ENCODE measurements at regions not wholly inside any gene's neighbourhood (a gene's known extent, or its start where the extent isn't known, plus 50 kb on each side); places are given as distances from the start of the nearest gene placed in this dataset.

DNA sequence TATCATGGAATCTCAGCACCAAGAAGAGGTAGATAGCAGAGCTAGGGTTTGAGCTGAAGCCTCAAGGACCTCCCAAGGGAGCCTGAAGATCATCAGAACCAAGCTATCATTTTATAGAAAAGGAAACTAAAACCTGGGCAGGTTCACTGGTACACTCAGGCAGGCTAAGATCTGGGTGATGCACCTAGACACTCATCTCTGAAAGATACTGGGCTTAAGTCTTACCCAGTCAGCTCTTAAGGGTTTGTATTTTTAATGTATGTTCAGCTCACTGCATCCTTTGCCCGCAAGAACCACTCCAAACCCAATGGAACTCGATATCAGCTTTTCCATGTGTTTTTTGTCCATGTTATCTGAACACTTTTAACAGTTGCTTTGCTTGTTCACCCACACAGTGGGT, 78.0 kb upstream of the SLC22A16 start:
- H3K4me1 ChIP-seq, result no peaks in the 10 kb centered on the region
- H3K36me3 ChIP-seq, result no peaks in the 10 kb centered on the region
- no peak overlapping the region for H3K27ac ChIP-seq
- intact Hi-C loops (cut with DNase I; ENCODE audit: low total_unique reads) (no loop called here), in situ Hi-C loops (cut with MboI; ENCODE audit: low pct_ligation_motif_present in 1 of 4, low pct_unique_long_range_greater_than_20kb in 1 of 4, low sequenced_read_pairs in 3 of 4) (no loop called here)
- H3K9me3 ChIP-seq, result peaks cover 0 to 5% of the 10 kb centered on the region in 2 donors
- DNase-seq, result no peak
- no peaks in the 10 kb centered on the region for H3K27me3 ChIP-seq
- 88 to 93% methylated on average over 2 of the region's 2 CpGs for WGBS, 2 donors (ENCODE audit: low coverage in 1 of 2)
- TF ChIP-seq POLR2AphosphoS5 (IDR thresholded peaks at IDR 0.05), result no peak
- no peak for TF ChIP-seq POLR2A (IDR thresholded peaks at IDR 0.05)
- TF ChIP-seq, protein P1, sequence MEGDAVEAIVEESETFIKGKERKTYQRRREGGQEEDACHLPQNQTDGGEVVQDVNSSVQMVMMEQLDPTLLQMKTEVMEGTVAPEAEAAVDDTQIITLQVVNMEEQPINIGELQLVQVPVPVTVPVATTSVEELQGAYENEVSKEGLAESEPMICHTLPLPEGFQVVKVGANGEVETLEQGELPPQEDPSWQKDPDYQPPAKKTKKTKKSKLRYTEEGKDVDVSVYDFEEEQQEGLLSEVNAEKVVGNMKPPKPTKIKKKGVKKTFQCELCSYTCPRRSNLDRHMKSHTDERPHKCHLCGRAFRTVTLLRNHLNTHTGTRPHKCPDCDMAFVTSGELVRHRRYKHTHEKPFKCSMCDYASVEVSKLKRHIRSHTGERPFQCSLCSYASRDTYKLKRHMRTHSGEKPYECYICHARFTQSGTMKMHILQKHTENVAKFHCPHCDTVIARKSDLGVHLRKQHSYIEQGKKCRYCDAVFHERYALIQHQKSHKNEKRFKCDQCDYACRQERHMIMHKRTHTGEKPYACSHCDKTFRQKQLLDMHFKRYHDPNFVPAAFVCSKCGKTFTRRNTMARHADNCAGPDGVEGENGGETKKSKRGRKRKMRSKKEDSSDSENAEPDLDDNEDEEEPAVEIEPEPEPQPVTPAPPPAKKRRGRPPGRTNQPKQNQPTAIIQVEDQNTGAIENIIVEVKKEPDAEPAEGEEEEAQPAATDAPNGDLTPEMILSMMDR (IDR thresholded peaks at IDR 0.05), result no peak
- TF ChIP-seq EP300 (IDR thresholded peaks at IDR 0.05; ENCODE audit: low read depth), result no peak
- H3K4me3 ChIP-seq, result no peak overlapping the region

DNA sequence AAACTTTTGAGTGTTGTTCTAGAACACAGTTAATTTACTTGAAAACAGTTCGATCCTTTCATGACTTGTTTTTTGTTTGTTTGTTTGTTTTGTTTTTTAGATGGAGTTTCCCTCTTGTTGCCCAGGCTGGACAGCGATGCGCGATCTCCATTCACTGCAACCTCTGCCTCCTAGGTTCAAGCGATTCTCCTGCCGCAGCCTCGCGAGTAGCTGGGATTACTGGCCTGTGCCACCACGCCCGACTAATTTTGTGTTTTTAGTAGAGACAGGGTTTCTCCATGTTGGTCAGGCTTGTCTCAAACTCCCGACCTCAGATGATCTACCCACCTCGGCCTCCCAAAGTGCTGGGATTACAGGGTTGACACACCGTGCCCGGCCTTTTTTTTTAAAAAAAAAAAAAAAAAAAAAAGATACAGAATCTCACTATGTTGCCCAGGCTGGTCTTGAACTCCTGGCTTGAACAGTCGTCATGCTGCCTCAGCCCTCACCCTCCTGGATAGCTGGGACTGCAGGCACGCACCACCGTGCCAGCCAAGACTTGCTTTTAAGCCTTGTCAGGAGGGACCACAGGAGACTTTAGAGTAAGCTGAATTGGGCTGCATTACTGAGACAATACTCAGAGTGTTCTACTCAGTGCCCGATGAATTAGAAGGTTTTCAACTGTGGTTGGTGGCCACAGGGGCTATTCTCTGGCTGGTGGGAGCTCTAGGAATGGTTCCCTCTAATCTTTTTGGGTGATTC, 76.7 kb upstream of the SLC22A16 start:
- Histone ChIP-seq H3K27me3 (no peaks in the 10 kb centered on the region), H3K9me3 (peaks cover 0 to 5% of the 10 kb centered on the region in 2 donors), H3K36me3 (no peaks in the 10 kb centered on the region), H3K27ac (no peak overlapping the region), H3K4me3 (no peak overlapping the region), H3K4me1 (no peaks in the 10 kb centered on the region)
- in situ Hi-C loops (cut with MboI; ENCODE audit: low pct_ligation_motif_present in 1 of 4, low pct_unique_long_range_greater_than_20kb in 1 of 4, low sequenced_read_pairs in 3 of 4), result no loop called here
- intact Hi-C loops (cut with DNase I; ENCODE audit: low total_unique reads), result no loop called here
- 93 to 95% methylated on average over 8 to 18 of the region's 18 CpGs for WGBS, 2 donors (ENCODE audit: low coverage in 1 of 2)
- no peak for DNase-seq
- TF ChIP-seq, protein P1 (IDR thresholded peaks at IDR 0.05), result no peak
- no peak for TF ChIP-seq EP300 (IDR thresholded peaks at IDR 0.05; ENCODE audit: low read depth)
- TF ChIP-seq POLR2A (IDR thresholded peaks at IDR 0.05), result no peak
- TF ChIP-seq POLR2AphosphoS5 (IDR thresholded peaks at IDR 0.05), result no peak

DNA sequence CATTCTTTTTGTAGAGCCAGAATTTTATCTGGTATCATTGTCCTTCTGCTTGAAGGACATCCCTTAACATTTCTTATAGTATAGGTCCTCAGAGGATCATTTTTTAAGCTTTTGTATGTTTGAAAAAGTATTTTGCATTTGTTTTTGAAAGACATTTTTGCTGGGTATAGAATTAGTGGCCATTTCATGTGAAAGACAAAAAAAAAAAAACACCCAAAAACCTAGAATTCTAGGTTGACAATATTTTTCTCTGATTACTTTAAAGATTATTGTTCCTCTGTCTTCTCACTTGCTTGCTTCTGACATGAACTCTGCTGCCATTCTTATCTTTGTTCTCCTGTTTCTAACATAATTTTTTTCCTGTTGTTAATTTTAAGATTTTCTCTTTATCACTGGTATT, 75.7 kb upstream of the SLC22A16 start:
- intact Hi-C loops (cut with DNase I; ENCODE audit: low total_unique reads), result no loop called here
- Histone ChIP-seq H3K9me3 (peaks cover 0 to 5% of the 10 kb centered on the region in 2 donors), H3K4me3 (no peak overlapping the region), H3K36me3 (no peaks in the 10 kb centered on the region), H3K4me1 (no peaks in the 10 kb centered on the region), H3K27me3 (no peaks in the 10 kb centered on the region), H3K27ac (no peak overlapping the region)
- TF ChIP-seq, protein P1 (IDR thresholded peaks at IDR 0.05), result no peak
- TF ChIP-seq POLR2A (IDR thresholded peaks at IDR 0.05) (no peak), POLR2AphosphoS5 (IDR thresholded peaks at IDR 0.05) (no peak), EP300 (IDR thresholded peaks at IDR 0.05; ENCODE audit: low read depth) (no peak)
- DNase-seq, result no peak
- in situ Hi-C loops (cut with MboI; ENCODE audit: low pct_ligation_motif_present in 1 of 4, low pct_unique_long_range_greater_than_20kb in 1 of 4, low sequenced_read_pairs in 3 of 4), result no loop called here

DNA sequence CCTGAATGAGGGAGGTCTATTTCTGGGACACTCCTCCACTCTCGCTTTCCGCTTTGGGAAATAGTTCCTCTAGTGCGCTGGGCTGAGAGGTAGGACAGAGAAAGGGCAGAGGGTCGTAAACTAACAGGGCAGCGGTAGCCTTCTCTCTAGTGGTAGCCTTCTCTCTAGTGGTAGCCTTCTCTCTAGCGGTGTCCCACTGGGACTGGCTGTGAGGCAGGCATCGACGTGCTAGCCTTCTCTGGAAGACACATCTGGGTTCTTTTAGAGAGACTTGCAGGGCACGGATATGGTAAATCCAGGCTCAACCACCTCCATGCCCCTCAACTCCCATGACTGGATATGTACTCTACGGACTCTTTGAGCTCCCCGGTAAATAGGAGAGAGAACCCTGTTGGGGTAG, 74.7 kb upstream of the SLC22A16 start:
- in situ Hi-C loops (cut with MboI; ENCODE audit: low pct_ligation_motif_present in 1 of 4, low pct_unique_long_range_greater_than_20kb in 1 of 4, low sequenced_read_pairs in 3 of 4) (no loop called here), intact Hi-C loops (cut with DNase I; ENCODE audit: low total_unique reads) (no loop called here)
- peaks cover 0 to 5% of the 10 kb centered on the region in 2 donors for H3K9me3 ChIP-seq
- TF ChIP-seq EP300 (IDR thresholded peaks at IDR 0.05; ENCODE audit: low read depth) (no peak), POLR2AphosphoS5 (IDR thresholded peaks at IDR 0.05) (no peak), POLR2A (IDR thresholded peaks at IDR 0.05) (no peak)
- TF ChIP-seq, protein P1 (IDR thresholded peaks at IDR 0.05), result no peak
- WGBS, 2 donors (ENCODE audit: low coverage in 1 of 2), result 92% methylated on average over 11 of the region's 11 CpGs; no CpG with 5 or more reads in 1 of the 2 donors
- H3K4me1 ChIP-seq, result no peaks in the 10 kb centered on the region
- H3K4me3 ChIP-seq, result no peak overlapping the region
- H3K27me3 ChIP-seq, result no peaks in the 10 kb centered on the region
- no peak overlapping the region for H3K27ac ChIP-seq
- no peaks in the 10 kb centered on the region for H3K36me3 ChIP-seq
- DNase-seq, result no peak

Data from transverse colon (tissue), 4 donors.